Myocyte (in vitro differentiated cells): ENCODE measurements at regions not wholly inside any gene's neighbourhood (a gene's known extent, or its start where the extent isn't known, plus 50 kb on each side); places are given as distances from the start of the nearest gene placed in this dataset.
"Not testable (repeated sequence)": the region's sequence is repeated elsewhere in the genome, so short reads cannot be mapped to it uniquely, and the experiment has no call there.

Source experiments
- DNase-seq: peaks from one replicate; pipeline ENCODE4 v3.0.0-alpha.2; 2012; ENCODE audit warnings: low read depth

DNA sequence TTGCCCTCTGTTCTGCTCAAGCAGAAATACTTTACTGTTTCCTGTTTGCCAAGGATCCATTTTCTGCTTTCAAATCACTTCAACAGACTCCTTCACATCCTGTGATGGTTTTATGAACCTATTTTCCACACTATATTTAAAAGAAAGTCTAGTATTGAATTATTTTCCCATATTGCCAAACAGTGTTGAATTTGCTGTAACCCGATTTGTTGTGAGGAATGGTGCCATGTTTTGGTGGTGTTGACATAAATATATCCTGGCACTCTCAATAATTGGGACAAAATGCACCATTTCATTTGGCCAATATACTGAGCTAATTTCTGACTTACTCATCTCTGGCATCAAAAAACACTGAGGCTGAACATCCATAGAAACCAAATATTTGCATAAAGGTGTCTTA is 615.4 kb upstream of the SEMA3D start:
- no peak for DNase-seq

DNA sequence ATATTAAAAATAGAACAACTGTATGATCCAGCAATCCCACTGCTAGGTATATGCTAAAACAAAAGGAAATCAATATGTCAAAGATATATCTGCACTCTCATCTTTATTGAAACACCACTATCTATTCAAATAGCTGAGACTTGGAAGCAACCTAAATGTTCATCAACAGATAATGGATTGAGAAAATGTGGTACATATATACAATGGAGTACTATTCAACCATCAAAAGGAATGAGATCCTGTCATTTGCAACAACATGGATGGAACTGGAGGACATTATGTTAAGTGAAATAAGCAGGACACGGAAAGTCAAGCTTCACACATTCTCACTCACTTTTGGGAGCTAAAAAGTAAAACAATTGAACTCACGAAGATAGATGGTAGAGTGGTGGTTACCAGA is 610.1 kb upstream of the SEMA3D start:
- no peak for DNase-seq

DNA sequence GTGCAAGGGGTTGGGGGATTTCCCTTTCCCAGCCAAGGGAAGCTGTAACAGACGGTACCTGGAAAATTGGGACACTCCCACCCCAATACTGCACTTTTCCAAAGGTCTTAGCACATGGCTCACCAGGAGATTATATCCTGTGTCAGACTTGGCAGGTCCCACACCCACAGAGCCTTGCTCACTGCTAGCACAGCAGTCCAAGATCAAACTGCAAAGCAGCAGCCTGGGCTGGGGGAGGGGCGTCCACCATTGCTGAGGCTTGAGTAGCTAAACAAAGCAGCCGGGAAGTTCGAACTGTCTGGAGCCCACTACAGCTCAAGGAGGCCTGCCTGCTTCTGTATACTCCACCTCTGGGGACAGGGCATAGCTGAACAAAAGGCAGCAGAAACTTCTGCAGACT is 604.2 kb upstream of the SEMA3D start:
- not testable (repeated sequence) for DNase-seq

DNA sequence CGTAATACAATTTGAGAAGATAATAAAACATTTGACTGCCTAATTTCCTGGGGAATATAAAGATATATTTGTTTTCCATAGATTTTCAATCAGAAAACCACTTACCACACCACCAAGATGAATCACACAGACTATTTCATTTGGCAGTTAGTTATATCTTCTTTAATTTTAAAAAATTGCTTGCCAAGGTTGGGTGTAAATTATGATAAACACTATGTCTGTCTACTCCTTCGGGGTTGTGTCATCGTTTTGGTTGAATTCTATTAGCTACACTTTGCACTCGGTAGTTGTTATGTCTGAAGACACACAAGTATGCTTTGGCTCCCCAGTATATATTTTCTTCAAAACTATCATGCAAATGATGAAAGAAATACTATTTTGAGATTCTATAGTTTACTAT is 594.8 kb upstream of the SEMA3D start:
- no peak for DNase-seq

DNA sequence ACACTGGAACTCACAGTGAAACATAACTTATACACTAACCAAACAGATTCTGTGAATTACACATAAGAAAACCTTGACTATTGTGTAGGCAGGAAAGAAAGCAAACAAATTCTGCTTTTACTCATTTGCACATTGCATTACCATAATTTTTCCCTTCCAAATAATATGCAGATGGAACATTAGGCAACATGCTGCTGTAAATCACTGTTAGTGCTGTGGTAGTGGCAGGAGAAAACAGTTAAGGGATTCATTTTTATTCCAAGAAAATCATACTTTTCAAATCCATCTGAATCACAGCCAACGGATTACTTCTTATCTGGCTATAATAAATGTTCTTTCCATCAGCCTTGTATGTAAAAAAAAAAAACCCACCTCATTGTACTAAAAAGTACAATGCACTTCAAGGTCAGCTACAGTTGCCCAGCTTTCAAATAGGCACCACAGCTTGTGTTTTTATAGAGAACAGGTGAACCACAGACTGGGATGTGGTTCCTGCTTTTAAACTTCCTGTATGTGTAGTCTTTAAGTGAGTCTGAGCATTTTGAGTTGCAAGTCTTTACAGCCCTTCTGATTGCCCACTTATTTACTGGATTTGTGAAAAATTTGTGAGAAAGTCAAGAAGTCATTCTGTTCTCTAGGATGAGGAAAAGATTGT is 590.0 kb upstream of the SEMA3D start:
- DNase-seq, result no peak

DNA sequence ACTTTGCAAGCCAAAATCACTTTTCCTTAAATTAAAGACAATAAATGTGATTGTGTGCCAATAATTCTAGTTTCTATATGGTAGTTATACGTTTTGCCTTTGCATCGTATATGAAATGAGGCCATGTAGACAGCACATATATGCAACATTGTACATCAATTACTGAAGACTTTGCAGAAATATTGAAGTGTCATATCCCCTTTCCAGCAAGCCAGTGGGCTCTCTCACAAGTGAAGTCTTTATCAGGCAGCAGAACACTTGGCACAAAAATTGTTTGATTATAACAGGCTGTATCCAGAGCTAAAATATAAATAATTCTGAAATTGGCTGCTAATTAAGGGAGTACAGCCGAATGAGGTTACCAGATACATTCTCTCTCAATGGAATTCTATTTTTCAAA is 588.6 kb upstream of the SEMA3D start:
- DNase-seq, result no peak

DNA sequence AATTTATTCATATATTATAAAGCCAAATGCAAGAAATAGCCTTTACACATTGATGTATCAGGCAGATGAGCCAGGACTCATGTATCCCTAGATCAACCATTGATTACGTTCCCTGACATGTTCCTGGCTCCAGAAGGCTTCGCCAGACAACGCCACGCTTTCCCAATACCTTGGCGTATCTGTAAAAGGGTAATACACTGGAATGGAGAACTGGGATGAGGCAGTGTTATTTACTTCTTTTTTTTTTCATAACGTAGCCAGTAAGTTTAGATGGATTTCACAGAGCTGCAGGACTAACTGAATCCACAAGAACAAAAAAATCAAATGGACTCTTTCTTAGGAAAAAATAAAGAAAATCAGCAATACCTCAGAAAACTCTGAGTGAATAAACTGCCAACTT is 588.1 kb upstream of the SEMA3D start:
- no peak for DNase-seq

DNA sequence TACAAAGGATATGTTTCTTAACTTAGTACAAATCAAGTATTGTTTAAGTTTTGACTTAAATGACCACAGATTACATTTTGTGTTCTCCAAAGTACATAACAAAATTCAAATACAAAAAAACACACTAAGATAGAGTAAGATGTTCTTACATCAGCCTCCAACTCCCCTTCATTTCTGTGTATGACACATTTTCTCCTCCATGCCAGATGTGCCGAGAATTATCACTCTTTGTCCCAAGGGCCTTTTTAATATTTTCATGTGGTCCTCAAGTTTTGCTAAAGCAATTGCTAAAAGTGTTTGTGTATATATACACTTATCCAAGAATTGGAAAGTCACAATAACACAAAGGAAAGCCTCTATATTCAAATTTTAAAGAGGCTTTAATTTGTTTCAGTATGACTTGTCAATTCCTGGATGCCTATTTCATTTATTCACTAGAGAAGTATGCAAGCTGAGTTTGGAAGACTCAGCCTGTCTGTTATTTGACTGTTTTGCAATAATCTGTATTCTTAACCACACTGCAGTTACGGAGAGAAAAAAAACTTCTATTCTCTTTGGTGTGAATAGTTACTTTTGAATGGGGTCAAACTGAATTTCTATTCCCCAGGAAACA is 586.4 kb upstream of the SEMA3D start:
- no peak for DNase-seq

DNA sequence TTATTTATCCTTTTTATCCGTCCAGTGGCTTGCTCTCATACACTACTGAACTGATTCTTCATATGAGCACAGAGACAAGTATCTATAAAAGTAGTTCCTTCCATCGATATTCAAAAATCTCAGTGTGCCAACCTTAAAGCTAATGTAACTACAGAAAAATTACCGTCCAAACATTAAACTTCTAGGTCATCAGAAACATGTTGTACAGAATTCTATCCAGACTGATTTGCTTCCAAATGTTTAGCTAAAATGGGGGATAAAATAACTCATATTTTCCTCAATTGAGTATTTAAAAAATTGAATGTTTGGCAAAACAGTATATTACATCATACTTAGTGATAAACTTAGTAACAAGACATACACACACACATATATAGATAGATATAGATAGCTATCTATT is 584.7 kb upstream of the SEMA3D start:
- no peak for DNase-seq

DNA sequence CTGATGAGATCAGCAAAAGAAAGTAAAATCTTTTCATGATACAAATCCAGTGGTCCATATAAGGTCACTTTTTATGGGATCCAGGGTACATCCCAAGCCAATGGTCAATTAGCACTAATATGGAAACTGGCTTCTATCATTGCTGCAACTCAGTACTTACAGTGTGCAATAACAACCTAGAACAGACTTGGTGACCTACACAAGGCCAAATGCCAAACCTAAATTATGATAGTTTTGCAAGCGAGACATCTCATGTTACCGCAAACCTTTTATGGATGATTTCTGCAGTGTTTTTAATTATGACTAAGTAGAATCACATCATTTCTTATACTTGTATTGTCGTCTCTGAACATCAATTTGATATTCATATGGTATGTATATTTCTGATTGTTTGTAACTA is 583.5 kb upstream of the SEMA3D start:
- DNase-seq, result no peak

DNA sequence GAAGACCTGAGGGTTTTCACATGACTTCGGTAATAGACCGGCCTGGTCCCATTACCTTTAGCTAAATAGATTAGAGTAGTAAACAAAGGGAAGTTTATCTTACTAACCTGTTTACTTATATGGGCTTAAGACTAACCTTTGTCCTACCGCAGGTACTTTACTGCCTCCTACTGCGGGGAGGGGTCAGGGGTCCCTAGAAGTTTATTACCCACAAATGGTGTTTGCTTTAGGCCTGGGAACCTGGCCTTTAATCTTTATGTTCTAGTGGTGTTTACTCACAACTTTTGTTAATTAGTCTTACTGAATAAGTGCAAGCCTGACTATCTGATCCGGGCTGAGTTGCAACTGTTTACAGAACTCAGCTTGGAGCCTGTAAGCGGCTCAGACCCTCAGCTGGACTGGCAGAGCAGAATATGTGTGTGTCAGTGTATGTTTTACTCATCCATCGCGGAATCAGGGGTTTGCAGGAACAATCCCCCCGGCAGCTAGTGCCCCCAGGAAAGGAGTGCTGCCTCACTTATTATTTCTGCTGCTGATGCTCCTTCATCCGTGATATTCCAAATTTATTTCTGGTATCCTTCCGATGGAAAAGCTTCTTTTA is 578.9 kb upstream of the SEMA3D start:
- DNase-seq, result no peak

DNA sequence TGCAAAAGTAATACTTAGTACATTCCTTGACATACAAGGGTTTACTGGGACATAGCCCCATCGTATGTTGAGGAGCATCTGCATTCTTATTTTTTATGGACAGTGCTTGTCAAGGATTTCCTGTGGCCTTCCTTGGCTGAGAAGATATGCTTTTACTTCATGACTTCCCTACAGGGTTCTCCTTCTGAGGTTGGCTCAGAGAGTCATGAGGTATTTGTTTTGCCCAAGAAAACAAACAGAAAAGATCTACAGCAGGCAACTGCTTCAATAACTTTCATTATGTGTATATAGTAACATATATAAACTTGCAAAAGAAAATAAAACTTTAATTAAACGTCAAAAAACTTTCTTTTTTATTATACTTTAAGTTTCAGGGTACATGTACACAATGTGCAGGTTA is 577.2 kb upstream of the SEMA3D start:
- DNase-seq, result no peak

DNA sequence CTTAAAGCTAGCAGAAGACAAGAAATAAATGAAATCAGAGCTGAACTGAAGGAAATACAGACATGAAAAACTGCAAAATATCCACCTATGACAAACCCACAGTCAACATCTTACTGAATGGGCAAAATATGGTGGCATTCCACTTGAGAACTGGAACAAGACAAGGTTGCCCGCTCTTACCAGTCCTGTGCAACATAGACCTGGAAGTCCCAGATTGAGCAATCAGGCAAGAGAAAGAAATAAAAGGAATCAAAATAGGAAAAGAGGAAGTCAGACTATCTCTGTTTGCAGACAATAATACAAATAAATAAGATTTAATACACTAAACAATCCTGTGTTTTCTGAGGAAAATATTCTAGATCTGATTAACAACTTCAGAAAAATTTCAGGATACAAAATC is 570.5 kb upstream of the SEMA3D start:
- no peak for DNase-seq

DNA sequence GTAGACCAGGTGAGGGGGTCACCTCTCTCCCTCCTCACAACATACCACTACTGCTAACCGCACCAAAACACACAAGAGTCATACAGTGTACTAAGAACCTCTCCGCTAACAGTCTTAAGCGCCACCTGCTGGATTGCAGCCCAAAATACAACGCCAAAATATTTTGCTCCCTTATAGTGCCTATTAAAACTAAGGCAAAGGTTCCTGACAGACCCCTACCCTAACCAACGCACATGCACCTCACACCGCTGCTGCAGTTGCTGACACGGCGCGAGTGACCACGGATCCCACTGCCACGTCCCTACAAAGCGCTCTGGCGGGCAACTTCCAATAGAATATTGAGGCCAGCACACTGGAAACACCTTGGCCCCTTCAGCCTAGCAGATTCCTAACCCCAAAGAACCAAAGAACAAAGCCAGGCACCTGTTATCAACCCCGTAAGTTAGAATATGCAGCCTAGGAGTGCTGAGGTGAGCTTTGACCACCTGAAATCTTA is 563.6 kb upstream of the SEMA3D start:
- no peak for DNase-seq

DNA sequence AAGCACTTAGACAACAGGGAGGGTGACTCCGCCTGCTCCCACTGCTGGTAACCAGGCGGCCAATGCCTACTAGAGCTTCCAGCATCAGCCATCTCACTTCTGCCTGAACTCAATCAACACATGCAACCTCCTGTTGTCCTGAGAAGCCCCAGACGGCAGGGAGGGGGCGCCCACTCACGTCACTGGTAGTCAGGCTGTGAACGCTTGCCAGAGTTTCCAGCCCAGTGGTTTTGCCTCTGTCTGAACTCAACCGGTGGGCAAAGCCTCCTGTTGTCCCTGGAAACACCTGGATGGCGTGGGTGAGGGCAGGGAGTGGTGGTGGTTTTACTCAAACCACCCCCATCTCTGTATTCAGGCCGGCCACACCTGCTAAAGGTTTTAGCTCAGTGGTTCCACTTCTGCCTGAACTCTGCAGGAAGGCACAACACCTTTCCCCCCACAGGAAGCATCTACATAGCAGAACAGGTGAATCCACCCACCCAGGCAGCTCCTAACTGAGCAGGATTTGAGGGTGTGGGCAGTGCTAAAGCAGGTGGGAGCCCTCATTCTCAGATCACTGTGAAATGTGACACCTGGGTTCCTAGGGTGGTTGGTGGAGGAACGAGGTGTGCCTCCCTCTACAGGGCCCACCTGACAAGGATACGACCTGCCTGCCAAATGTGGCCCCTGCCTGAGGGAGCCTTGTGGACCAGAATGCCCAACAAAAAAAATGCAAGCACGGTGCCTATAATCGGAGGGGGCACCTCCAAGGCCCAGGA is 563.0 kb upstream of the SEMA3D start:
- no peak for DNase-seq

DNA sequence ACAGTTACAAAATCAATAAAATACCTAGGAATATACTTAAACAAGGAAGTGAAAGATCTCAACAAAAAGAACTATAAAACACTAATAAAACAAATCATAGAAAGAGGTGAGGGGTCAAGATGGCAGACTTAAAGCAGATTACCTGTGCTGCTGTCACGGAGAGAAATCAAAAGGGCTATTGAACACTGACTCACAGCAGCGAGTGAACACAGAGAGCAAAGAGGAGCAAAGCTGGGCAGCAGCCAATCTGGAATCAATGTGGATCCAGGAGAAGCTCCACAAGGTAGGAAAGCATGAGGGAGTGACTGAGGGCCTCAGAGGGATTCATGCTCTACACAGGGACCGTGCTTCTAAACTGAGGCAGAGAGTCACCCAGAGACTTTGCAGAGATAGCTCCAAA is 562.0 kb upstream of the SEMA3D start:
- no peak for DNase-seq

DNA sequence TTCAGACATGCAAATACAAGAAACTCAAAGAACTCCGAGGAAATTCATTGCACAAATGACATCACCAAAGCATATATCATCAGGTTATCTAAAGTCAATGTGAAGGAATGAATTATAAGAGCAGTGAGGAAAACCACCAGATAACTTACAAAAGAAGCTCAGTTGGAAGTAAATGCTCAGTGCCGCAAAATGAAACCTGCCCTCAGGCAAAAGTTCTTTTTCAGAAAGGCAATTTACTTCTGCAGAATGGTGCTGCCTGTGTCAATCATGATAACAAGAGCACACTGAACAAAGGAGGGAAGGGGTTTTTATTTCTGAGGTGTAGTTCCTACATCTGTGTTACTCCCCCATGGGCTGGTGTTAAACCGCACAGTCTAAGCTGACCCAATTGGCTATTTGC is 550.6 kb upstream of the SEMA3D start:
- DNase-seq, result no peak

DNA sequence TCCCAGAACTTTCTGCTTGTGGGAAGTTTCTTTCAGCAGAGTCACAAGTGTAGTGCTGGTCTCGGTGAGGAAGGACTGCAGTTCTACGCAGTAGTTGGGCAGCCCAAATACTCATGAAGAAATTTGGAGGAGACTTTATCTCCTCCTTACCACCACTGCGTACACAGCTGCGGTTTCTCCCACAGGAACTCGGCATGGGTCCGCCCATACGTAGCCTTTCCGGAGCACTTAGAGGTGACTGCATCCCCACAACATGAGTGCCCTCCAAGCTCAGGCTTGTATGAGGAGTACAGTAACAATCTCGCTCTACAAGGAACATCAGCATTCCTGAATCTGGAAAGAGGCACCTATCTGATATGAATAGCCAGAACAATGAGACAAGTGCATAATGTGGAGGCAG is 549.2 kb upstream of the SEMA3D start:
- no peak for DNase-seq

DNA sequence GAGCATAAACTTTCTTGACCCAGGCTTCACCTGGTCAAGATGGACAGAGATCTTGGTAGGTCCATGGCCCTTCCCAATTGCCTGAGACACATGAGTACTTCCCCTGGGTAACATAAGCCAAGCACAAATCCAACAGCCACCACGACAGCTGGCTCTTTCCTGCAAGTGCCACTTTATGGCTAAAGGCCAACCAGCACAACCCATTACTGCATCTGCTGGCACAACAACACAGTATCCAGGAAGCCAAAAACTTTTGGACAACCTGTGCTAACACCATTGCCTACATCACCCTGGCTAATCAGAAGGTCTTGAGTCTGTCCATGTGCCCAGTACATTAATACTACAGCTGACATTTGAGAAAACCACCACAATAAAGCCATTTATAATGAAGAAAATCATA is 548.0 kb upstream of the SEMA3D start:
- no peak for DNase-seq

DNA sequence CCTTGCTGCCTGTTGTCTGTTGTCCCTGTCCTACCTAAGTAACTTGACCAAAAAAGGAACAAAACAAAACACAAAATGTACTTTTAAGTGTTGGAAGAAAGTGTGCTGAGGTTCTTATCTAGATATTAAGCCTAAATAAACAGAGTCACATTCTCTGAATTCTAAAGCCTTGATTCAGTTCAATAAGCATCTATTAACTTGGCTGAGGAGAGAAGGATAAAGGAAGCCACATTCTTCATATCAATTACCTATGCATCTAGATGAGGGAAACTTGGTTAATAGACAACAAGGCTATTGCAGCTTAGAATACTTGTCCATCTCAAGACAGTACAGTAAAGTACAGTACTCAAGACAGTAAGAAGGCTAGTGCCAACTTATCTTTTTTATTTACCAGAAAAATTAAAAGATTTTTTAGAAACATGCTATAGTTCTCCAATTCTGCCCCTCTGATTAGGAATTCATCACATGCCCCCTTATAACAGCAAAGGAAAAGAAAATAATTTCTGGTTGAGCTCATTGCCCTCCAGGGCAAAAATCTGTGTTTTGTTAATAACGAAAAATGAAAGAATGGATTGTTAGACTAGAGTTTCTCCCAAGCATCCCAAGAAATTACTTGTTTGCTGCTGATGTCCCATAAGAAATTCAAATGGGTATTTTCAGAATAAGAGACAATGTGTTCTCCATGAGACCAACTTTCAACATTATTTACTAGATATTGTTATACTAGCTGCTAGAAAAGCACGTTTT is 546.5 kb upstream of the SEMA3D start:
- no peak for DNase-seq

DNA sequence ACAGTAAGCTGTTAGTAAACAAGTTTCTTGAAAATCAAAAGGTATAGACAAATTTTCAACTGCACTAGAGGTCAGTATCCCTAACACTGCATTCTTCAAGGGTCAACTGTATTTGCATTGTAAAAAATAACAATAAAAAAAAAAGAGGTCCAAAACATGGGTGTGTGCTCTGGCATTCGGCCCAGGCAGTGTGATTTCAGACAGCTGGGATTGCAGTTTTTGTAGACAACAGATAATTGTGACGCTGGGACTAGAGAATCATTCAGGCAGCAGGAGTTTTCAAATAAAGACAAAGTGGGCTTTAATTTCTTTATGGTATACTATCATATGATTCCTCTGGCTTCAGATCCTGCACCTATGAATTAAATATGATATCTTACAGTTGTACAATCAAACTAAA is 543.2 kb upstream of the SEMA3D start:
- DNase-seq, result no peak

DNA sequence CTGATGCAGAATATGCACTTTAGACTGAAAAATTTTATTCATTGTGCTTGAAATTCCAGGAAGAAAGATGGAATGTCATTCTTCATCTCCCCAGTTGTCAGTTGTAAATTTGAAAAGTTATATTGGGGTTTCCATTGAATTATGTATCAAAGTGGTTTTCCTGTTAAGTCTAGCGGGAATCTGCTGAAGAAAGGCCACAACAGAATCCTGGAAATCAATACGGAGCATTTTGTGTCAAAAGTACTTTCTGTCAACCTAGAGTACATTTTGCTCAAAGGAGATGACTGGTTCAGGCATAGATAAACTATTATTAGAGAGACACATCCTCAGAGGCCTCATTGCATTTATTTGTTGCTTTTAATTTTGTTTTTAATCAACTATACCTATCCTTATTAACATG is 538.2 kb upstream of the SEMA3D start:
- DNase-seq, result no peak
